ENCODE measurements at regions not wholly inside any gene's neighbourhood (a gene's known extent, or its start where the extent isn't known, plus 50 kb on each side); places are given as distances from the start of the nearest gene placed in this dataset.

GRCh38 chr11:28871090-28871489 is 762.9 kb downstream of the METTL15 start:
- DNase-seq = no peak

- DNase-seq = no peak
Measured at GRCh38 chr11:28863422-28863821, 755.2 kb downstream of the METTL15 start.

- DNase-seq = no peak
Measured at GRCh38 chr11:28860893-28861292, 752.7 kb downstream of the METTL15 start.

- DNase-seq = no peak
Measured at GRCh38 chr11:28858076-28858475, 749.9 kb downstream of the METTL15 start.

- no peak for DNase-seq
Measured at GRCh38 chr11:28849053-28849452, 740.9 kb downstream of the METTL15 start.

- DNase-seq = no peak
Measured at GRCh38 chr11:28842716-28843115, 734.5 kb downstream of the METTL15 start.

- DNase-seq = no peak
Measured at GRCh38 chr11:28838741-28839140, 730.6 kb downstream of the METTL15 start.

GRCh38 chr11:28837599-28837998 is 729.4 kb downstream of the METTL15 start:
- DNase-seq = no peak

GRCh38 chr11:28836285-28837081 is 728.3 kb downstream of the METTL15 start:
- DNase-seq = no peak

- no peak for DNase-seq
Measured at GRCh38 chr11:28835790-28836189, 727.6 kb downstream of the METTL15 start.

- no peak for DNase-seq
Measured at GRCh38 chr11:28835317-28835716, 727.1 kb downstream of the METTL15 start.

- no peak for DNase-seq
Measured at GRCh38 chr11:28834877-28835276, 726.7 kb downstream of the METTL15 start.

GRCh38 chr11:28833670-28834069 is 725.5 kb downstream of the METTL15 start:
- DNase-seq = no peak

GRCh38 chr11:28833169-28833568 is 725.0 kb downstream of the METTL15 start:
- no peak for DNase-seq

- DNase-seq = no peak
Measured at GRCh38 chr11:28826807-28827206, 718.6 kb downstream of the METTL15 start.

GRCh38 chr11:28822576-28822975 is 714.4 kb downstream of the METTL15 start:
- no peak for DNase-seq

GRCh38 chr11:28820296-28820989 is 712.3 kb downstream of the METTL15 start:
- DNase-seq = no peak

GRCh38 chr11:28819741-28820140 is 711.6 kb downstream of the METTL15 start:
- DNase-seq = no peak

- DNase-seq = no peak
Measured at GRCh38 chr11:28815110-28815509, 706.9 kb downstream of the METTL15 start.

GRCh38 chr11:28808771-28809170 is 700.6 kb downstream of the METTL15 start:
- DNase-seq = no peak

- no peak for DNase-seq
Measured at GRCh38 chr11:28799316-28799715, 691.1 kb downstream of the METTL15 start.

- DNase-seq = no peak
Measured at GRCh38 chr11:28798286-28798685, 690.1 kb downstream of the METTL15 start.

GRCh38 chr11:28797536-28797935 is 689.3 kb downstream of the METTL15 start:
- no peak for DNase-seq

- DNase-seq = no peak
Measured at GRCh38 chr11:28794405-28794804, 686.2 kb downstream of the METTL15 start.
